Memory B cell (primary cell): ENCODE measurements at regions not wholly inside any gene's neighbourhood (a gene's known extent, or its start where the extent isn't known, plus 50 kb on each side); places are given as distances from the start of the nearest gene placed in this dataset.

ENCODE experiments used
- ATAC-seq: fragments of 150-1000 bp; cut with Tn5 transposase; 2 replicates; pipeline ENCODE4 v1.10.0; 2021; ENCODE audit warnings: low read depth, mild to moderate bottlenecking, moderate library complexity
- DNase-seq, 2 donors: peaks; one replicate each; pipeline ENCODE4 v3.0.0; 2022; ENCODE audit warnings: low spot score in 2 of 2
- H3K27ac Mint-ChIP-seq: one replicate; pipeline ENCODE4 v1.8.0; 2022; ENCODE audit warnings: mild to moderate bottlenecking, moderate library complexity, mixed read lengths
- H3K27me3 Mint-ChIP-seq: one replicate; pipeline ENCODE4 v1.8.0; 2022; ENCODE audit warnings: mixed read lengths
- H3K36me3 Mint-ChIP-seq: one replicate; pipeline ENCODE4 v1.8.0; 2022; ENCODE audit warnings: mild to moderate bottlenecking, mixed read lengths
- H3K4me1 Mint-ChIP-seq: one replicate; pipeline ENCODE4 v1.8.0; 2022; ENCODE audit warnings: mixed read lengths
- H3K4me3 Mint-ChIP-seq: one replicate; pipeline ENCODE4 v1.8.0; 2022; ENCODE audit warnings: mild to moderate bottlenecking, moderate library complexity, mixed read lengths
- H3K9me3 Mint-ChIP-seq: one replicate; pipeline ENCODE4 v1.8.0; 2022; ENCODE audit warnings: mixed read lengths

- Mint-ChIP-seq H3K27ac (no peak overlapping the region), H3K4me1 (no peaks in the 10 kb centered on the region)
These were observed 107.7 kb upstream of the GGTLC1 start for GRCh38 chr20:24096264-24096663.

GRCh38 chr20:24095756-24096155 lies 107.2 kb upstream of the GGTLC1 start:
- no peak overlapping the region for H3K4me3 Mint-ChIP-seq
- no peaks in the 10 kb centered on the region for H3K9me3 Mint-ChIP-seq
- DNase-seq (no peak), ATAC-seq (no peak)
- peaks cover 5% of the 10 kb centered on the region for H3K27me3 Mint-ChIP-seq
- no peaks in the 10 kb centered on the region for H3K36me3 Mint-ChIP-seq
- no peaks in the 10 kb centered on the region for H3K4me1 Mint-ChIP-seq
- H3K27ac Mint-ChIP-seq, result no peak overlapping the region

More at GRCh38 chr20:24096264-24096663, 107.7 kb upstream of the GGTLC1 start:
- Mint-ChIP-seq H3K36me3 (no peaks in the 10 kb centered on the region), H3K27me3 (peaks cover 5% of the 10 kb centered on the region), H3K9me3 (no peaks in the 10 kb centered on the region), H3K4me3 (no peak overlapping the region)
- ATAC-seq (no peak), DNase-seq (no peak)

- Mint-ChIP-seq H3K27ac (no peak overlapping the region), H3K4me1 (no peaks in the 10 kb centered on the region), H3K36me3 (no peaks in the 10 kb centered on the region), H3K27me3 (peaks cover 5% of the 10 kb centered on the region), H3K9me3 (no peaks in the 10 kb centered on the region), H3K4me3 (no peak overlapping the region)
- no peak for DNase-seq
- no peak for ATAC-seq
These were observed 106.7 kb upstream of the GGTLC1 start for GRCh38 chr20:24095303-24095702.

- ATAC-seq, result no peak
- Mint-ChIP-seq H3K27ac (no peak overlapping the region), H3K36me3 (no peaks in the 10 kb centered on the region), H3K9me3 (no peaks in the 10 kb centered on the region), H3K27me3 (peaks cover 7% of the 10 kb centered on the region), H3K4me3 (no peak overlapping the region), H3K4me1 (no peaks in the 10 kb centered on the region)
- no peak for DNase-seq
These were observed 101.0 kb upstream of the GGTLC1 start for GRCh38 chr20:24089576-24089975.

- DNase-seq (no peak), ATAC-seq (no peak)
- H3K4me3 Mint-ChIP-seq, result no peak overlapping the region
- no peaks in the 10 kb centered on the region for H3K9me3 Mint-ChIP-seq
- H3K4me1 Mint-ChIP-seq, result no peaks in the 10 kb centered on the region
- H3K27me3 Mint-ChIP-seq, result peaks cover 3% of the 10 kb centered on the region
- no peaks in the 10 kb centered on the region for H3K36me3 Mint-ChIP-seq
- H3K27ac Mint-ChIP-seq, result no peak overlapping the region
These were observed 97.5 kb upstream of the GGTLC1 start for GRCh38 chr20:24086121-24086520.

GRCh38 chr20:24084281-24084680 lies 95.7 kb upstream of the GGTLC1 start:
- H3K4me3 Mint-ChIP-seq, result no peak overlapping the region
- H3K27me3 Mint-ChIP-seq, result peaks cover 2% of the 10 kb centered on the region
- H3K4me1 Mint-ChIP-seq, result no peaks in the 10 kb centered on the region
- H3K27ac Mint-ChIP-seq, result no peak overlapping the region
- H3K36me3 Mint-ChIP-seq, result no peaks in the 10 kb centered on the region
- H3K9me3 Mint-ChIP-seq, result no peaks in the 10 kb centered on the region
- ATAC-seq (no peak), DNase-seq (no peak)

GRCh38 chr20:24081077-24081476 lies 92.5 kb upstream of the GGTLC1 start:
- ATAC-seq (no peak), DNase-seq (no peak)
- no peaks in the 10 kb centered on the region for H3K36me3 Mint-ChIP-seq
- H3K4me1 Mint-ChIP-seq, result no peaks in the 10 kb centered on the region
- H3K9me3 Mint-ChIP-seq, result no peaks in the 10 kb centered on the region
- H3K4me3 Mint-ChIP-seq, result no peak overlapping the region
- no peaks in the 10 kb centered on the region for H3K27me3 Mint-ChIP-seq
- H3K27ac Mint-ChIP-seq, result no peak overlapping the region

- DNase-seq (no peak), ATAC-seq (no peak)
- Mint-ChIP-seq H3K36me3 (no peaks in the 10 kb centered on the region), H3K4me1 (no peaks in the 10 kb centered on the region), H3K9me3 (no peaks in the 10 kb centered on the region), H3K4me3 (no peak overlapping the region), H3K27me3 (no peaks in the 10 kb centered on the region), H3K27ac (no peak overlapping the region)
These were observed 91.3 kb upstream of the GGTLC1 start for GRCh38 chr20:24079661-24080412.

- ATAC-seq (no peak), DNase-seq (no peak)
- no peaks in the 10 kb centered on the region for H3K27me3 Mint-ChIP-seq
- H3K4me3 Mint-ChIP-seq, result no peak overlapping the region
- H3K9me3 Mint-ChIP-seq, result no peaks in the 10 kb centered on the region
- no peaks in the 10 kb centered on the region for H3K4me1 Mint-ChIP-seq
- H3K36me3 Mint-ChIP-seq, result no peaks in the 10 kb centered on the region
- H3K27ac Mint-ChIP-seq, result no peak overlapping the region
These were observed 88.6 kb upstream of the GGTLC1 start for GRCh38 chr20:24077145-24077544.

- Mint-ChIP-seq H3K4me1 (peaks cover 3% of the 10 kb centered on the region), H3K9me3 (peaks cover 8% of the 10 kb centered on the region), H3K4me3 (no peak overlapping the region), H3K27me3 (no peaks in the 10 kb centered on the region), H3K27ac (no peak overlapping the region), H3K36me3 (no peaks in the 10 kb centered on the region)
- DNase-seq, result no peak
- ATAC-seq, result no peak
These were observed 82.1 kb upstream of the GGTLC1 start for GRCh38 chr20:24070679-24071078.

GRCh38 chr20:24066076-24066700 lies 77.6 kb upstream of the GGTLC1 start:
- peak; percentile 35 for ATAC-seq
- H3K4me1 Mint-ChIP-seq, result peaks cover 3% of the 10 kb centered on the region

GRCh38 chr20:24064915-24065314 lies 76.3 kb upstream of the GGTLC1 start:
- Mint-ChIP-seq H3K4me3 (no peak overlapping the region), H3K4me1 (peaks cover 3% of the 10 kb centered on the region), H3K36me3 (no peaks in the 10 kb centered on the region), H3K27ac (no peak overlapping the region), H3K9me3 (peaks cover 2% of the 10 kb centered on the region), H3K27me3 (peaks cover 5% of the 10 kb centered on the region)
- ATAC-seq, result no peak
- no peak for DNase-seq

More at GRCh38 chr20:24066076-24066700, 77.6 kb upstream of the GGTLC1 start:
- Mint-ChIP-seq H3K4me3 (peak overlapping the region; percentile 46), H3K36me3 (no peaks in the 10 kb centered on the region), H3K27ac (no peak overlapping the region), H3K27me3 (peaks cover 5% of the 10 kb centered on the region), H3K9me3 (peaks cover 9% of the 10 kb centered on the region)
- no peak for DNase-seq

- ATAC-seq (no peak), DNase-seq (no peak)
- Mint-ChIP-seq H3K27ac (no peak overlapping the region), H3K4me1 (peaks cover 3% of the 10 kb centered on the region), H3K4me3 (no peak overlapping the region), H3K27me3 (peaks cover 5% of the 10 kb centered on the region), H3K9me3 (peaks cover 2% of the 10 kb centered on the region), H3K36me3 (no peaks in the 10 kb centered on the region)
These were observed 75.5 kb upstream of the GGTLC1 start for GRCh38 chr20:24064092-24064491.

GRCh38 chr20:24063100-24063499 lies 74.5 kb upstream of the GGTLC1 start:
- Mint-ChIP-seq H3K9me3 (peaks cover 2% of the 10 kb centered on the region), H3K4me1 (peaks cover 3% of the 10 kb centered on the region), H3K4me3 (no peak overlapping the region), H3K36me3 (no peaks in the 10 kb centered on the region), H3K27me3 (peaks cover 5% of the 10 kb centered on the region), H3K27ac (no peak overlapping the region)
- no peak for ATAC-seq
- DNase-seq, result no peak
